HG03558 (cell line): ENCODE measurements at regions not wholly inside any gene's neighbourhood (a gene's known extent, or its start where the extent isn't known, plus 50 kb on each side); places are given as distances from the start of the nearest gene placed in this dataset.

Experiments used
- ATAC-seq: cut with Tn5 transposase; IDR thresholded peaks from one replicate; pipeline ENCODE4 v1.9.1; 2021; ENCODE audit warnings: moderate number of reproducible peaks; ENCODE audit not compliant: unreplicated experiment; ENCODE audit errors: extremely low read depth

- ATAC-seq, result no peak
Measured at GRCh38 chr9:73736270-73736669, 584.6 kb downstream of the ANXA1 start.

- ATAC-seq, result no peak
Measured at GRCh38 chr9:73738741-73739530, 587.3 kb downstream of the ANXA1 start.

- ATAC-seq, result no peak
Measured at GRCh38 chr9:73741316-73741715, 589.7 kb downstream of the ANXA1 start.

- no peak for ATAC-seq
Measured at GRCh38 chr9:73742412-73742811, 590.7 kb downstream of the ANXA1 start.

- no peak for ATAC-seq
Measured at GRCh38 chr9:73743826-73744225, 592.2 kb downstream of the ANXA1 start.

GRCh38 chr9:73745598-73745997, 593.9 kb downstream of the ANXA1 start:
- ATAC-seq, result no peak

- no peak for ATAC-seq
Measured at GRCh38 chr9:73753171-73753570, 601.5 kb downstream of the ANXA1 start.

GRCh38 chr9:73761905-73762304, 610.2 kb downstream of the ANXA1 start:
- ATAC-seq, result no peak

GRCh38 chr9:73773896-73774295, 622.2 kb downstream of the ANXA1 start:
- ATAC-seq, result no peak

- ATAC-seq, result no peak
Measured at GRCh38 chr9:73775757-73776156, 624.1 kb downstream of the ANXA1 start.

GRCh38 chr9:73780916-73781315, 629.3 kb downstream of the ANXA1 start:
- no peak for ATAC-seq

- ATAC-seq, result no peak
Measured at GRCh38 chr9:73782166-73782565, 630.5 kb downstream of the ANXA1 start.

GRCh38 chr9:73799446-73799845, 647.8 kb downstream of the ANXA1 start:
- no peak for ATAC-seq

- no peak for ATAC-seq
Measured at GRCh38 chr9:73805111-73805510, 653.4 kb downstream of the ANXA1 start.

- no peak for ATAC-seq
Measured at GRCh38 chr9:73805853-73806458, 654.3 kb downstream of the ANXA1 start.

GRCh38 chr9:73806876-73807275, 655.2 kb downstream of the ANXA1 start:
- no peak for ATAC-seq

GRCh38 chr9:73807952-73808351, 656.3 kb downstream of the ANXA1 start:
- ATAC-seq, result no peak

- no peak for ATAC-seq
Measured at GRCh38 chr9:73810585-73811215, 659.0 kb downstream of the ANXA1 start.

- no peak for ATAC-seq
Measured at GRCh38 chr9:73813546-73813945, 661.9 kb downstream of the ANXA1 start.

GRCh38 chr9:73816905-73817304, 665.2 kb downstream of the ANXA1 start:
- no peak for ATAC-seq

- ATAC-seq, result no peak
Measured at GRCh38 chr9:73824671-73825070, 672.5 kb upstream of the RORB start.
